Ishikawa (cell line): ENCODE measurements at regions not wholly inside any gene's neighbourhood (a gene's known extent, or its start where the extent isn't known, plus 50 kb on each side); places are given as distances from the start of the nearest gene placed in this dataset.

Source experiments
- CEBPB ChIP-seq: IDR thresholded peaks from 2 replicates; pipeline ENCODE4 v1.6.1; 2012
- CREB1 ChIP-seq: IDR thresholded peaks from 2 replicates; pipeline ENCODE4 v1.6.1; 2012; ENCODE audit warnings: low read depth
- EP300 ChIP-seq: IDR thresholded peaks from 2 replicates; pipeline ENCODE4 v1.6.1; 2012; ENCODE audit warnings: borderline replicate concordance
- FOXM1 ChIP-seq: IDR thresholded peaks from 2 replicates; pipeline ENCODE4 v1.6.1; 2012; ENCODE audit warnings: low read depth, borderline replicate concordance
- NFIC ChIP-seq: IDR thresholded peaks from 2 replicates; pipeline ENCODE4 v1.6.1; 2012
- RAD21 ChIP-seq: IDR thresholded peaks from 2 replicates; pipeline ENCODE4 v1.6.1; 2012; ENCODE audit warnings: low read depth
- TAF1 ChIP-seq: IDR thresholded peaks from 2 replicates; pipeline ENCODE4 v1.6.1; 2012; ENCODE audit warnings: low read depth, mild to moderate bottlenecking
- YY1 ChIP-seq: IDR thresholded peaks from 2 replicates; pipeline ENCODE4 v1.6.1; 2012; ENCODE audit warnings: low read depth
- ZBTB7A ChIP-seq: IDR thresholded peaks from 2 replicates; pipeline ENCODE4 v1.6.1; 2012; ENCODE audit warnings: low read depth
- TF ChIP-seq, protein P1 (sequence below): IDR thresholded peaks from 2 replicates; pipeline ENCODE4 v1.6.1; 2012; ENCODE audit warnings: low read depth, mild to moderate bottlenecking

DNA sequence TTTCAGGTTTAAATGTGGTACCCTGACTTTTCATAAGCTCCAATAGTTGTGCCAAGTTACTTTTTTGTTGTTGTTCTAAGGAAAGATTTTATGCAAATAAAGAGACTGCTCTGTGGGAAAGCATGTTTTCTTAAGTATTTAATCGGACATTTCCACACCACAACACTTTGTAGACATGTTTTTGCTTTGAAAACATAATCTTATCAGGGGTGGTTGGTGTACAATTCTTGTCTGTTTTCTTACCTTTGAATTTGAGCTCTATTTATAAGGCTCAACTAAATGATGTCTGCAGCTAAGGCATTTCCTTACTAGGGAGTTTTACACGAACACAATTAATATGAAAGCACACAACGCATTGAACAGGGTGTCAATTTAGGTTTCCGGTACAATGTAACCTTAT, 81.5 kb upstream of the CDIN1 start:
- TF ChIP-seq EP300: no peak
- TF ChIP-seq, protein P1, sequence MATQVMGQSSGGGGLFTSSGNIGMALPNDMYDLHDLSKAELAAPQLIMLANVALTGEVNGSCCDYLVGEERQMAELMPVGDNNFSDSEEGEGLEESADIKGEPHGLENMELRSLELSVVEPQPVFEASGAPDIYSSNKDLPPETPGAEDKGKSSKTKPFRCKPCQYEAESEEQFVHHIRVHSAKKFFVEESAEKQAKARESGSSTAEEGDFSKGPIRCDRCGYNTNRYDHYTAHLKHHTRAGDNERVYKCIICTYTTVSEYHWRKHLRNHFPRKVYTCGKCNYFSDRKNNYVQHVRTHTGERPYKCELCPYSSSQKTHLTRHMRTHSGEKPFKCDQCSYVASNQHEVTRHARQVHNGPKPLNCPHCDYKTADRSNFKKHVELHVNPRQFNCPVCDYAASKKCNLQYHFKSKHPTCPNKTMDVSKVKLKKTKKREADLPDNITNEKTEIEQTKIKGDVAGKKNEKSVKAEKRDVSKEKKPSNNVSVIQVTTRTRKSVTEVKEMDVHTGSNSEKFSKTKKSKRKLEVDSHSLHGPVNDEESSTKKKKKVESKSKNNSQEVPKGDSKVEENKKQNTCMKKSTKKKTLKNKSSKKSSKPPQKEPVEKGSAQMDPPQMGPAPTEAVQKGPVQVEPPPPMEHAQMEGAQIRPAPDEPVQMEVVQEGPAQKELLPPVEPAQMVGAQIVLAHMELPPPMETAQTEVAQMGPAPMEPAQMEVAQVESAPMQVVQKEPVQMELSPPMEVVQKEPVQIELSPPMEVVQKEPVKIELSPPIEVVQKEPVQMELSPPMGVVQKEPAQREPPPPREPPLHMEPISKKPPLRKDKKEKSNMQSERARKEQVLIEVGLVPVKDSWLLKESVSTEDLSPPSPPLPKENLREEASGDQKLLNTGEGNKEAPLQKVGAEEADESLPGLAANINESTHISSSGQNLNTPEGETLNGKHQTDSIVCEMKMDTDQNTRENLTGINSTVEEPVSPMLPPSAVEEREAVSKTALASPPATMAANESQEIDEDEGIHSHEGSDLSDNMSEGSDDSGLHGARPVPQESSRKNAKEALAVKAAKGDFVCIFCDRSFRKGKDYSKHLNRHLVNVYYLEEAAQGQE: no peak
- TF ChIP-seq CREB1: no peak
- TF ChIP-seq TAF1: no peak
- no peak for TF ChIP-seq CEBPB
- no peak for TF ChIP-seq NFIC
- no peak for TF ChIP-seq FOXM1
- no peak for TF ChIP-seq RAD21
- TF ChIP-seq YY1: no peak
- no peak for TF ChIP-seq ZBTB7A
